HG03460 (cell line): ENCODE measurements at regions not wholly inside any gene's neighbourhood (a gene's known extent, or its start where the extent isn't known, plus 50 kb on each side); places are given as distances from the start of the nearest gene placed in this dataset.

ENCODE experiments used
- ATAC-seq: cut with Tn5 transposase; IDR thresholded peaks from one replicate; pipeline ENCODE4 v1.9.1; 2021; ENCODE audit not compliant: unreplicated experiment

GRCh38 chr3:163129287-163129686, 1632.7 kb downstream of the OTOL1 start:
- ATAC-seq: no peak

GRCh38 chr3:163126115-163126514, 1629.5 kb downstream of the OTOL1 start:
- ATAC-seq: no peak
